DMS 273 (cell line): ENCODE measurements at regions not wholly inside any gene's neighbourhood (a gene's known extent, or its start where the extent isn't known, plus 50 kb on each side); places are given as distances from the start of the nearest gene placed in this dataset.

Source experiments
- DNase-seq: peaks from one replicate; lab custom pipeline; 2025; ENCODE audit not compliant: unreplicated experiment; lab: John Stamatoyannopoulos, UW

DNA sequence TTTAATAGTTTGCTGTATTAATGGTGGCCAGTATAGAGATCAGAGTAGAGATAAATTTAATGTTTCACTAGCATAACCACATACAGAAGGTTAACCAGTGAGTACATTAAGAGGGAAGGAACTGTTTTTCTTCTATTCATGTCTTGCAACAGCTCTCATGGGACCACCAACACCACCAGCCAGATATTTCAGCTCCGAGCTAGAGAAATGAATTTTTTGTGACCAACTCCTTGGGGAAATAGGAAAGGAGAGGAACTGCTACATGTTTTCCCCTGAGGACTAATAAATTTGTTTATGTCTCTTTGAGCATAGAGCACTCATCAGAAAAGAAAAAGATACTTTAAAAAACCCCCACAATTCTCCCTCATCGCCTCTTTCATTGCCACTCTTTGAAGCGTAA, 247.5 kb downstream of the MBNL1 start:
- DNase-seq, result no peak

DNA sequence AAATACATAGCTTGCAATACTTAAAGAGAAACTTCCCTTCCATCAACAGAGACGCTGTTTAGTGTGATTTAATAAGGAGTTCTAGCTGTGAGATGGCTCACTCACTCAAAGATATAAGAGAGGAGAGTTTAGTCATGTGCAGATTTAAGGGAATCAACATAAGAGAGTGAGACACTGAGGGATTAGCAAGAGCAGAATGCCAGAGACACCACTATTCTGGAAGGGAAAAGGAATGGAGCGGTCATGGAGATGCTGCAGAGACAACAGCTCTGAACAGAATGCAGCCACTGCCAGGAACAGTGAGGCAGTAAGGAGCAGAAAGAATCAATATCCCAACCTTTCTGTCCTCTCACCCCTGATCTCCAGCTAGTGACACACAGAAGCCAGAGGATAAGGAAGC, 248.8 kb downstream of the MBNL1 start:
- no peak for DNase-seq

DNA sequence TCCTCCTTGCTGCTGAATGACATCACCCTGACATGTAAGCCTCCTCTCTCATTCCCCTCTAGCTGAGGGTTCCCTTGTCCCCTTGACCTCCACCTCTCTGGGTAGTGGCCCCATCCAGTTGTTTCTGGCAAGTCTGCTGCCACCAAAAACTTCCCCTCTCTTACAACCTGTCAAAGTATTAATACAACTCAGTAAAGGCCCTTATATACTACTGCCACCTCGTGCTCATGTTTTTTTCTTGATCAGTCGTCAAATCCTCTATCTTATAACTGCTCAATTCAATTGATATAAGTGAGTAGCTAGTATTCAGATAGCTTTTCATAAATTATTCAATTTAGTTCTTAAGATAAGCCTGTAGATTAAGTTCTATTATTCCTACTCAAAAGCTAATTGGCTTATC, 249.6 kb downstream of the MBNL1 start:
- DNase-seq, result no peak

DNA sequence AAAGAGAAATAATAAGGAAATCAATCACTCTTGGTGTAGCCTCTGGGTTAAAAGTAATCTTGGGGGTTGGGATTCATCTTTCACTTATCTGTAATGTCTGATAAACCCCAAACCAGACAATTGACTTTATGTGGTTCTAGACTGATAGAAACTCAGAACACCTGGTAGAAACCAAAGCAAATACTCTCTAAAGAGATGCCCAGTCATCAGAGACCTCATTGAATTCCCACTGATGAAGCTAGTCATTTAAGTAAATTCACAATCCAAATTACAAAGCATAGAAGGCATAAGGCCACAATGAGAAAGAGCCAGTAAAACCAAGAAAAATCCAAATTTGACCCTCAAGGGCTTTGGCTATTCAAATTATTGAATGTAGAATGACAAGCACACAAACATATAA, 250.6 kb downstream of the MBNL1 start:
- DNase-seq, result no peak

DNA sequence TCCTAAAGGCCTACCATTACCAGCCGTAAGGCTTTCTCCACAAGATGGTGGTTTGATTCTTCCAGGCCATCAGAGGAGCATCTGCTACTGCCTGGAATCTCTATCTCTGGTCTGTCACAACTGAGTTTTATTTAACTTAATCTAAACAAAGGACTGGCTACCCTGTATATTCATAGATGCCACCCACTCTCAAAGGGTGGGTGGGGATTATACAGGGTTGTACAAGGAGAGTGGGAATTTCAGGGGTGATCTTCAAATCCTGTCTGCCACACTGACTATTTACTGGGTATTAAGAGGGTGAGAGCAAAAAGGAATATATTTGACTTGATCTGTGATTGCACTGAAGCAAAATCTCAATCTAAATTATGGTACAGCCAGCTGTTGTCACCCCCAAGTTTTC, 253.3 kb downstream of the MBNL1 start:
- no peak for DNase-seq

DNA sequence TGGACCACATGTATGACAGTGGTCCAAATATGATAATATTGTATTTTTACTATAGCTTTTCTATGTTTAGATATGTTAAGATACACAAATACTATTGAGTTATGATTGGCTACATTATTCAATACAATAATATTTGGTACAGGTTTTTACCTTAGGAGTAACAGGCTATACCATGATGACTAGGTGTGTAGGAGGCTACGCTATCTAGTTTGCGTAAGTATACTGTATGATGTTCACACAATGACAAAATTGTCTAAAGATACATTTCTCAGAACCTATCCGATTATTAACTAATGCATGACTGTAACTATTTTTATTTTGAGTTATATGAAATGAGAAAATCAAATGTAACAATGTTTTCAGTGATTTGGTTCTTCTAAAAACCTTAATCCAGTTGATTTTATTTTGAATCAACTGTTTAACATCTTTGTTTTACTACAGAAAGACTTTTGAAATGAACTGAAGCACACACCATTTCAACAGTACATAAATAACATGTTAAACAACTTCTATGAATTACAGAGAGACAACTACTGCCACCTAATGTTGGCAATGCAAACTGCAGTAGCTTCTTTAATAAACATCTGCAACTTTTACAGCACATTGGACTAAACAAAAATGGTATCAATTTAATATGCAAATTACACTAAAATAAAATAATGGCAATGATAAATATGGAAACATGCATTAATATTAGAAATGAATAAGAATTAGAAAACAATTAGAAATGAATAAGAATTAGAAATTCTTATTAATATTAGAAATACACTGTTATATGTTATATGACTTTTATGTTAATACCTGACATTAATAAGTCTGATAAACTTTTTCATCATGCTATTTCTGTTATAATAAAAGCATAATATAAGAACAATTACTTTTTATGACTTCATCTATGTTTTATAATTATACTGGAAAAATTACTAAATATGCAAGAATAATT, 255.7 kb downstream of the MBNL1 start:
- peak; percentile 83 for DNase-seq

DNA sequence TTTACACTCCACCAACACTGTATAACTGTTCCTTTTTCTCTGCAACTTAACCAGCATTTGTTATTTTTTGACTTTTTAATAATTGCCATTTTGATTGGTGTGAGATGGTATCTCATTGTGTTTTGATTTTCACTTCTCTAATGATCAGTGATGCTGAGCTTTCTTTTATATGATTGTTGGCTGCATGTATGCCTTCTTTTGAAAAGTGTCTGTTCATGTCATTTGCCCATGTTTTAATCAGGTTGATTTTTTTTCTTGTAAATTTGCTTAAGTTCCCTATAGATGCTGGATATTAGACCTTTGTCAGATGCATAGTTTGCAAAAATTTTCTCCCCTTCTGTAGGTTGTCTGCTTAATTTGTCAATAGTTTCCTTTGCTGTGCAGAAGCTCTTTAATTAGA, 263.0 kb downstream of the MBNL1 start:
- DNase-seq, result no peak

DNA sequence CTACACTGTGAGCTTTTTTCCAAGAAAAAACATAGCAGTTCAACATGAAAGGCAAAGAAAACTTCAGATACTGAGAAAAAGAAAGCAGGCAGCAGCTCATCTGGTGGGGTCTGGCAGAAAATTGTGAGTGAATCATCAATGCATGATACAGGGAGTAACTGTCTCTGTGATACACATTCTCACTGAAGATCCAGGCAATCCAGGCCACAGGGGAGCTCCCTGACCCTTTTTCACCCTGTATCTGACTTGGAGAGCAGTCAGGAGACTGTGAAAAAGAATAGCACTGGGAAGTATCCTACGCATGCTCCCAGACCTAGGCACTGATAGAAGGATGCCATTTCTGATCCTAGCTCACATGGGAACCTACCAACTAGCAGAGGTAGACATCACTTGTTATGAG, 269.8 kb downstream of the MBNL1 start:
- DNase-seq, result no peak

DNA sequence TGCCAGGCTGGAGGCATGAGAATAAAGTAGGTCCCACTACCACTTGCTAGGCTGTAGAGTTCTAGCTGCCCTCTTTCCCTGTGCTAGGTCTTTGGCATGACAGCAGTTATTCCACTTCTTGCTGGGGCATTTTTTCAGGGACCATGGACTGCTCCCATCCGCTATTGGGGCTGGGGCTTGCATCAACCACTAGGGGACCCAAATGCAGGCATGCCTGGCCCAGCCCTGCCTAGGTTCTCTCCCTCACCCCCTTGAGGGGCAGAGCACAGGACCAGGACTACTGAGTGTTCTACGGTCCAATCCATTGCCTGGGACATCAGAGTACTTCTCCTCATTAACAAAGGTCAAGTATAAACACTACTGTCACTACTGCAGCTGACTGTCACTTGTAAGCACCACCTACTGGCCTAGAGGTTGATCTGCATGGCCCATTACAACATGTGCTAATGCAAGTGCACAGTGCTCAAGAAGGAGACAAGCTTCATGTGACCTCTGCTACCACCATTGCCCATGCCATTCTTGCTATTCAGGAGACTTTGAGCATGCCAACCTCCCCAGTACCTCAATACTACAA, 270.5 kb downstream of the MBNL1 start:
- peak; percentile 15 for DNase-seq

DNA sequence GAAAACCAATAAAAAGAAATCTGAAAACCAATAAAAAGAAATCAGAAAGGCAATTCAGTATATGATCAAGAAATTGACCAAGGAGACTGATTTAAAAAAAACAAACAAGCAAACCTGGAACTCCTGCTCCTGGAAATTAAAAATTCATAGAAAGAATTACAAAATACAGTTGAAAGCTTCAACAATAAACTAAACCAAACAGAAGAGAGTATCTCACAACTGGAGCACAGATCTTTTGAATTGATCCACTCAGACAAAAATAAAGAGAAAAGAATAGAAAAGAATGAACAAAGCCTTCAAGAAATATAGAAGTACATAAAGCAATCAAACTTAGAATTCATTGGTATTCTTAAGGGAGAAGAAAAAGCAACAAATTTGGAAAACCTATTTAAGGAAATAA, 271.4 kb downstream of the MBNL1 start:
- no peak for DNase-seq

DNA sequence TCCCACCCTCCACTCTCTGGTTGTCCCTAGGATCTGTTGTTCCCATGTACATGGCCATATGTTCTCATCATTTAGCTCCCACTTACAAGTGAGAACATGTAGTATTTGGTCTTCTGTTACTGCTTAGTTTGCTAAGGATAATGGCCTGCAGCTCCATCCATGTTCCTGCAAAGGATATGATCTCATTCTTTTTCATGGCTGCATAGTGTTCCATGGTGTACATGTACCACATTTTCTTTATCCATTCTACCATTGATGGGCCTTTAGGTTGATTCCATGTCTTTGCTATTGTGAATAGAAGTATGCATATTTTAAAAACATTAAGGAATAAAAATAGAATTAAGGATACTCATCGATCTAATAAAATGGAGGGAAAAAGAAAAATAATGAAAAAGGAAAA, 278.4 kb downstream of the MBNL1 start:
- no peak for DNase-seq

DNA sequence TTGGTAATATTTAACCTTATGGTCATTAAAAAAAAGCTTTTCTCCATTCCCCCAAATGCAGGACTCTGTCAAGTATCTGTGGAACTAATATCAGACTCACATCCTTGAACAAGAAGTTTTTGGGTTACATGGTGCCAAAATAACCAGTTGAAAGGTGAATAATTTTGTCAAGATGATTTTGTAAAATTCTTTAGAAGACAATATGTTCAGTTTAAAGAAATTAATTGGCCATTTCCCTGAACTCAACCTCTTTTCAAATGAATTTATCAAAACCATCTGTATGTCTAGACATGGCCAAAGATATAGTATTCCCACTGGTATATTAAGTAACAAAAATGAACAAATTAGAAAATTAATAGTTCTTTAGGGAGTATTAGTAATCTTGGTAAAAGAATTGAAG, 280.5 kb downstream of the MBNL1 start:
- DNase-seq, result no peak

DNA sequence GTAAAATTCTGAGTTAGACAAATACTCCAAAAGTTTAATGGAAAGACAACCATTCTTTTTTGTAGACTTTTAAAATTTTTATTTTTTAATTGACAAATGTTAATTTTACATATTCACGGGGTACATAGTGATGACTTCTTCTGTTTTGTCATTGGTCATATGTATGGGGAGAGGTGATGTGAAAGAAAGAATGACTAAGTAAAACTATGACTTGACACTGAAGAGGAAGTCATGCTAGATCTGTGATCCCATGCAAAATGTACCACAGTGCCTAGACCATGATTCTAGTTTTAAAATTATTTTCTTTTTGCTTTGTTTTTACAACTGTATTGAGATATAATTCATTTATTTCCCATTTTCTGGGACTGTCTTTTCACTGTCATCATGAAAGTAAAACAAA, 281.6 kb downstream of the MBNL1 start:
- no peak for DNase-seq

DNA sequence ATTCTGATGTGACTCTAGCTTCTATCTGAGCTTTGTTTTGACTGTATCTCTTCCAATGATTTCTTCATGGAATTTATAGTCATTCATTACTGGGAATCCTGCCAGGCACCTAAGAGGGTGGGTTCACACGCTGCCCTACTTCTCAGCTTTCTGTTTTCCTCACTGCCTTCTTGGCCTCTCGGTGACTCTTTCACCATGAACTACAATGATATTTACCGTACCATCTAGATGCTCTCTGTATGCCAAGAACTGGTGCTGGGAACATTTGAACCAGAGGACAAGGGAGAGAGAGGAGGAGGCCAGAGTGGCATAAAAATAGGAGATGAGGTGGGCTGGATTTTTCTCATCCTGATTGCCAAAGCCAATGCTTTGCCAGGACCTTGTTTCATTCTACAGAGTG, 280.0 kb upstream of the P2RY1 start:
- DNase-seq, result no peak

DNA sequence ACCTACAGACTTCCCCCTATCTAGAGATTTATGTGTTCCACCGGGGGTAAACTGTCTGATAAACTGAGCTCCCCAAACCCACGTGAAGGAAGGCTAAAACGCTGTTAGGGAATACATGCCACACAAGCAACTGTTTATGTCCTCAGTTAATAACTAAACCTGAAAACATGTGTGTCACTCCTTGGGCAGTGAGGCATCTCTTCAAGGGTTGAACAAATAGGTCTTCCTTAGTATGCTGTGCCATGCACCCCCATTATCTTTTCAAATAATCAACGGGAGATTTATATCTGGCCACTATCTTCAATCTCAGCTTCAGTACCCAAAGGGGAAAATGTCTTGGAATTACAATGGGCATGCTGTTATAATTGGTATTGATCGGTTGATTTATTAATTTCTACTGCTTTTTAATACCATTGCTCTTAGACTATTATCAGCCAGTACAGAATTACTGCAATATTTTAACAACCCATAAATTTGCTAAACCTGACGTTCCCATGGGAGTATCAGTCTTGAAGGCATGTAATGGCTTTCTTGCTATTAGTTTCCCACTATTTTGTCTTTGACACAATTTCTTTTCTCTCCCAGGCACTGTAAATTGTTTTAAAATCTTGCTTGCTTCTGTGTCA, 279.2 kb upstream of the P2RY1 start:
- no peak for DNase-seq

DNA sequence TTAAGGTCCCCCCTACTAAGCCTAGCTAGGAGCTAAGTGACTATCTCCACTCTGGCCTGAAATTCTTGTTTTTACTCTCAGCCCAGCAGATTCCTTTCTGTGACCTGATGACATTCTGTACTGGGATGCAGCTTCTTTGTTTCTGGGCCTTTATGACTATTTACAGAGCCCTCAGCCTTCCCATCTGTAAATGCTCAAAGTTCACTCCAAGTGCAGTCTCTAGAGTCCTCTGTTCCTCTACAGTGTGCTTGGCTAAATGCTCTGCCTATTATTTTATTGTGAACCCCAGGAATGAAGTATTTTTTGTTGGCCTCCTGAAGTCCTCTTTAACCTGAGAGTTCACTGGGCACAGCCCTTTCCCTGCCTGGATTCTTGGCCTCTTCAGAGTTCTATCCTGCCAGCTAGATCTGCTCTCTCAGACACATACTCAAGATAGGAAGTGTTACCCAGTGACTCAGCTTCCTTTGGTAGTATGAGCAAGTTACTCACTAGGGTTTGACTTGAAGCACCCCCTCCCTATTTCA, 278.1 kb upstream of the P2RY1 start:
- DNase-seq, result no peak

DNA sequence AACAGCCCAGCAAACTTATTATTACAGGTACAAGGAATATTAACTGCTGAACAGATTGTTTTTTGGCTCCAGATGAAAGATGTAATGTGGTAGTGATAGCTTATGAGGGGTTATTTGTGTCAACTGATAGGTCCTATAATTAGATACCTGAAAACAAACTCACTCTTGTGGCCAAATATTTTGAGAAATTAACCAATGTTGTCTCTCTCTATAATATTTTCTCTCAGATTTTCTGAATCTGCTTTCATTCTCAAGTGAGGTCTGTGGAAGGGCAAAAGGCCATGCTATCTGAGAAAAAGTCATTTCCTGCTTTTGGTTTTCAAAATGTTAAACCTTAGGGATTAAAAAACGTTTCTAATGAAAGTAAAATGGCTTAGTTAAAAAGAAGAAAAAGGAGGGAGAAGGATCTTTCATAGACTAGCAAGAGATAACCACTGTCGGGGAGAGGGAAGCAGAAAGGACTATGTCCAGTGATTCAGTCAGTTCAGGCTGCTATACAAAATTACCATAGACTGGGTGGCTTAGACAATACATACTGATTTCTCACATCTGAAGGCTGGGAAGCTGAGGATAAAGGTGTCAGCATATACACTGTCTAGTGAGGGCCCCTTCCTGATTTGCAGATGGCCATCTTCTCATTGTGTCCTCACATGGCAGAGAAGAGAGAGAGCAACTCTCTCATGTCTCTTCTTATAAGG, 277.5 kb upstream of the P2RY1 start:
- DNase-seq, result no peak

DNA sequence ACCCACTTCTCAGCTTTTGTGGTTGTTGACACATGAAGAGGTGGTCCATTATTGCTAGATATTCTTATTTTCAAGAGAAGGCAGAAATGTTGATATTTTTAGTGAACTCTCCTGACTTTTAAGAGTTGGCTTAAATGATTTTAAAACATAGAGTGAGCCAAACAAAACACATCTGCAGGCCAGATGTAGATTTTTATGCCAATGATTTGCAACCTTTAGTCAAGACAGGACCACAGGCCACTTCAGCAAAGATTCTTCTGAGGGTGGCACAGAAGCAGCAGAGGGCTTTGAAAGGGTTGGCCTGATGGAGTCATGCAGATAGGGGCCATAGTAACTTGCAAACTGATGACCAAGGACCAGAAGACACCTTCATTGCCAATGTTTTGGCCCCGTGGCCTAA, 276.5 kb upstream of the P2RY1 start:
- no peak for DNase-seq

DNA sequence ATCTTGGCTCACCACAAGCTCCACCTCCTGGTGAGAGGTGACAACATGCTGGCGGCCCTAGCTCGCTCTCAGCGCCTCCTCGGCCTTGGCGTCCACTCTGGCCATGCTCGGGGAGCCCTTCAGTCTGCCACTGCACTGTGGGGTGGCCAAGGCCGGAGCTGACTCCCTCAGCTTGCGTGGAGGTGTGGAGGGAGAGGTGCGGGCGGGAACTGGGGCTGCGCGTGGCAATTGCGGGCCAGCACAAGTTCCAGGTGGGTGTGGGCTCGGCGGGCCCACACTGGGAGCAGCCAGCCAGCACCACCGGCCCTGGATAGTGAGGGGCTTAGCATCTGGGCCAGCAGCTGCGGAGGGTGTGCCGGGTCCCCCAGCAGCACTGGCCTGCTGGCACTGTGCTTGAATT, 275.7 kb upstream of the P2RY1 start:
- no peak for DNase-seq

DNA sequence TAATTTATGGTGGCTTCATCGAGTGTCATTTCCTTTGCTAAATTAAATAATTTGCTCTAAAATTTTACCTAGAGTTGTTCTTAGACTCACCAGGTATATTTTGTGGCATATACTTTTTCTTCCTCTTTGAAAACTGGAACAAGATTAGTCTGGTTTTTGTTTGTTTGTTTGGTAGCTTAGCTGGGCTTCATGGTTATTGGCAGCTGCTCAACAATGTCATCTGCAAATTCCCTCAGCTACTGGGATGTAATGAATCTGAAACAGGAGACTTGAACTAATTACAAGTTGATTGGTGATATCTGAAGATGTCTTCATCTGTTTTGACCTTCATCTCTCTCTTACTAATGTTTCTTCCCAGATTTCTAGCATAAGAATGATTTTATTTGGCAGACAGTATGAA, 270.5 kb upstream of the P2RY1 start:
- no peak for DNase-seq

DNA sequence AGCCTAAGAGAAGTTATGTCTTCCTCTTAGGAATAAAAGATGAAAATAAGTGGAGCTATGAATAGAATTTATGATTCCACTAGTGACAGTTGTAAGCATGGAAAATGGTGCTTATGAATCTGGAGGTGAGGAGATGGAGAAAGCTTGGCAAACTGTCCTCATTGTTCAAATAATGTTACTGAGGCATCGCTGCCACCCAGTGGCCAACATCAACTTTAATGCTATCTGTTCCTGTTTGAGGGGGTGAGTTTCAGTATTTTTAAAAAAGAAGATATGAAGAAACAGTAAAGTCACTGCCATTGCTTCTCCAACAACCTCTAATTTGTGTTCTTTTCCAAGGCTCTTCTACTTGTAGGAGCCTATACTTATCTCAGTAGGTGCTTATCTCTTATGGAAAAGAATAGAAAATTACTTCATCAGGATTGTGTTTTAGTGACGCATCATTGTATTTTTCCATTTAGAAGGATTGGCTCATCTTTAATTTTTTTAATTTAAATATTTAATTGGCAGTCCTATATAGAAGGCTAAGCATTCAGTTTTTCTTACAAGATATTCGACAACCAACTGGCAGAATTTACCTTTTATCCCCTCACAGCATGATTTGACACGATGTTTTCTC, 260.4 kb upstream of the P2RY1 start:
- DNase-seq, result peak; percentile 81
